ENCODE measurements at regions not wholly inside any gene's neighbourhood (a gene's known extent, or its start where the extent isn't known, plus 50 kb on each side); places are given as distances from the start of the nearest gene placed in this dataset.

GRCh38 chrY:17085303-17085702 is 794.7 kb downstream of the CDY2B start:
- no peak for TF ChIP-seq CTCF (IDR thresholded peaks at IDR 0.05)
- no peak for TF ChIP-seq EP300 (IDR thresholded peaks at IDR 0.05)
- TF ChIP-seq POLR2A (IDR thresholded peaks at IDR 0.05) = no peak
